IMR-90 (cell line): ENCODE measurements at regions not wholly inside any gene's neighbourhood (a gene's known extent, or its start where the extent isn't known, plus 50 kb on each side); places are given as distances from the start of the nearest gene placed in this dataset.

Source experiments
- CEBPB ChIP-seq: IDR thresholded peaks from 2 replicates; pipeline ENCODE4 v1.6.1; 2012; ENCODE audit warnings: low read depth, low read length, improper control_type of control experiment
- MAZ ChIP-seq: IDR thresholded peaks from 2 replicates; pipeline ENCODE4 v1.6.1; 2012; ENCODE audit warnings: low read depth, mild to moderate bottlenecking, low read length, improper control_type of control experiment, moderate library complexity, borderline replicate concordance
- MXI1 ChIP-seq: IDR thresholded peaks from 2 replicates; pipeline ENCODE4 v1.6.1; 2012; ENCODE audit warnings: low read depth, mild to moderate bottlenecking, low read length, moderate library complexity, borderline replicate concordance
- POLR2A ChIP-seq: IDR thresholded peaks from 2 replicates; pipeline ENCODE4 v1.6.1; 2012; ENCODE audit warnings: mild to moderate bottlenecking, low read depth, low read length
- RAD21 ChIP-seq: IDR thresholded peaks from 2 replicates; pipeline ENCODE4 v1.6.1; 2012; ENCODE audit warnings: low read length, improper control_type of control experiment
- RFX5 ChIP-seq: IDR thresholded peaks from 2 replicates; pipeline ENCODE4 v1.8.0; 2012; ENCODE audit warnings: low read depth, mild to moderate bottlenecking, low read length, moderate library complexity
- TF ChIP-seq, protein P1 (sequence below): conservative IDR thresholded peaks from 2 replicates; pipeline ENCODE4 v1.5.1; 2012; ENCODE audit warnings: mild to moderate bottlenecking, low read depth, low read length, improper control_type of control experiment

DNA sequence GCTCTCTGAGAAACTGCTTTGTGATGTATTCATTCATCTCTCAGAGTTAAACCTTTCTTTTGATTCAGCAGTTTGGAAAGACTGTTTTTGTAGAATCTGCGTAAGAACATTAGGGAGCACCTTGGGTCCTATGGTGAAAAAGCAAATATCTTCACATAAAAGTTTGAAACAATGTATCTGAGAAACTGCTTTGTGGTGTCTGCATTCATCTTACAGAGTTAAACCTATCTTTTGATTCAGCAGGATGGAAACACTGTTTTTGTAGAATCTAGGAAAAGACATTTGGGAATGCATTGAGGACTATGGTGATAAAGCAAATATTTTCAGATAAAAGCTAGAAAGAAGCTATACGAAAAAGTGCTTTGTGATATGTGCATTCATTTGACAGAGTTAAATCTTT is 361.3 kb downstream of the OR4C45 start:
- TF ChIP-seq, protein P1, sequence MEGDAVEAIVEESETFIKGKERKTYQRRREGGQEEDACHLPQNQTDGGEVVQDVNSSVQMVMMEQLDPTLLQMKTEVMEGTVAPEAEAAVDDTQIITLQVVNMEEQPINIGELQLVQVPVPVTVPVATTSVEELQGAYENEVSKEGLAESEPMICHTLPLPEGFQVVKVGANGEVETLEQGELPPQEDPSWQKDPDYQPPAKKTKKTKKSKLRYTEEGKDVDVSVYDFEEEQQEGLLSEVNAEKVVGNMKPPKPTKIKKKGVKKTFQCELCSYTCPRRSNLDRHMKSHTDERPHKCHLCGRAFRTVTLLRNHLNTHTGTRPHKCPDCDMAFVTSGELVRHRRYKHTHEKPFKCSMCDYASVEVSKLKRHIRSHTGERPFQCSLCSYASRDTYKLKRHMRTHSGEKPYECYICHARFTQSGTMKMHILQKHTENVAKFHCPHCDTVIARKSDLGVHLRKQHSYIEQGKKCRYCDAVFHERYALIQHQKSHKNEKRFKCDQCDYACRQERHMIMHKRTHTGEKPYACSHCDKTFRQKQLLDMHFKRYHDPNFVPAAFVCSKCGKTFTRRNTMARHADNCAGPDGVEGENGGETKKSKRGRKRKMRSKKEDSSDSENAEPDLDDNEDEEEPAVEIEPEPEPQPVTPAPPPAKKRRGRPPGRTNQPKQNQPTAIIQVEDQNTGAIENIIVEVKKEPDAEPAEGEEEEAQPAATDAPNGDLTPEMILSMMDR: no peak
- TF ChIP-seq RAD21 (no peak), POLR2A (no peak), CEBPB (no peak), MXI1 (no peak), MAZ (no peak), RFX5 (no peak)
